ENCODE measurements at regions not wholly inside any gene's neighbourhood (a gene's known extent, or its start where the extent isn't known, plus 50 kb on each side); places are given as distances from the start of the nearest gene placed in this dataset.

- TF ChIP-seq FOXA1 (IDR thresholded peaks at IDR 0.05) (no peak), FOXA1 (CRISPR knock-in tag; IDR thresholded peaks at IDR 0.05) (no peak), ZNF720 (CRISPR knock-in tag; IDR thresholded peaks at IDR 0.05) (no peak), NFE2 (CRISPR knock-in tag; IDR thresholded peaks at IDR 0.05) (no peak), ZBTB33 (CRISPR knock-in tag; IDR thresholded peaks at IDR 0.05) (no peak), REST (IDR thresholded peaks at IDR 0.05; ENCODE audit: borderline replicate concordance in 1 of 2, low read depth in 1 of 2, low read length in 2 of 2) (no peak)
- TF ChIP-seq, protein P1, sequence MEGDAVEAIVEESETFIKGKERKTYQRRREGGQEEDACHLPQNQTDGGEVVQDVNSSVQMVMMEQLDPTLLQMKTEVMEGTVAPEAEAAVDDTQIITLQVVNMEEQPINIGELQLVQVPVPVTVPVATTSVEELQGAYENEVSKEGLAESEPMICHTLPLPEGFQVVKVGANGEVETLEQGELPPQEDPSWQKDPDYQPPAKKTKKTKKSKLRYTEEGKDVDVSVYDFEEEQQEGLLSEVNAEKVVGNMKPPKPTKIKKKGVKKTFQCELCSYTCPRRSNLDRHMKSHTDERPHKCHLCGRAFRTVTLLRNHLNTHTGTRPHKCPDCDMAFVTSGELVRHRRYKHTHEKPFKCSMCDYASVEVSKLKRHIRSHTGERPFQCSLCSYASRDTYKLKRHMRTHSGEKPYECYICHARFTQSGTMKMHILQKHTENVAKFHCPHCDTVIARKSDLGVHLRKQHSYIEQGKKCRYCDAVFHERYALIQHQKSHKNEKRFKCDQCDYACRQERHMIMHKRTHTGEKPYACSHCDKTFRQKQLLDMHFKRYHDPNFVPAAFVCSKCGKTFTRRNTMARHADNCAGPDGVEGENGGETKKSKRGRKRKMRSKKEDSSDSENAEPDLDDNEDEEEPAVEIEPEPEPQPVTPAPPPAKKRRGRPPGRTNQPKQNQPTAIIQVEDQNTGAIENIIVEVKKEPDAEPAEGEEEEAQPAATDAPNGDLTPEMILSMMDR (CRISPR knock-in tag; IDR thresholded peaks at IDR 0.05) = no peak
These were observed 196.9 kb downstream of the BCL11B start for GRCh38 chr14:99075061-99075460.

Measured in HepG2 (cell line).